WTC11 (cell line): ENCODE measurements at regions not wholly inside any gene's neighbourhood (a gene's known extent, or its start where the extent isn't known, plus 50 kb on each side); places are given as distances from the start of the nearest gene placed in this dataset.

ENCODE experiments used
- ATAC-seq: fragments of 200-7000 bp; cut with Tn5 transposase; 2 replicates; pipeline ENCODE4 v1.10.0; 2021; ENCODE audit warnings: mild to moderate bottlenecking, moderate library complexity
- CTCF ChIA-PET: fragments of 300-600 bp; sonication (Branson Sonifier 250); formaldehyde crosslinking; loops from one replicate; lab custom pipeline; 2021; ENCODE audit warnings: antibody characterized with exemption; lab: Charles Lee
- POLR2A ChIA-PET: fragments of 350-600 bp; sonication (Branson Sonifier 250); formaldehyde crosslinking; loops from one replicate; lab custom pipeline; 2021; ENCODE audit warnings: antibody characterized with exemption; lab: Charles Lee
- DNase-seq: peaks from one replicate; pipeline ENCODE4 v3.0.0; 2021; ENCODE audit warnings: low spot score
- H3K27ac Mint-ChIP-seq: 2 replicates; pipeline ENCODE4 v1.8.0; 2021; ENCODE audit warnings: mixed read lengths
- H3K27me3 Mint-ChIP-seq: 2 replicates; pipeline ENCODE4 v1.8.0; 2021; ENCODE audit warnings: low read depth, mild to moderate bottlenecking, moderate library complexity, mixed read lengths
- H3K36me3 Mint-ChIP-seq: 2 replicates; pipeline ENCODE4 v1.8.0; 2021; ENCODE audit warnings: mixed read lengths
- H3K4me1 Mint-ChIP-seq: 2 replicates; pipeline ENCODE4 v1.8.0; 2022; ENCODE audit warnings: mixed read lengths
- H3K4me3 Mint-ChIP-seq: 2 replicates; pipeline ENCODE4 v1.8.0; 2021; ENCODE audit warnings: mild to moderate bottlenecking, moderate library complexity, mixed read lengths
- H3K9me3 Mint-ChIP-seq: 2 replicates; pipeline ENCODE4 v1.8.0; 2021; ENCODE audit warnings: mixed read lengths
- AFF4 ChIP-seq: sonication (generic); formaldehyde crosslinking; IDR thresholded peaks from 2 replicates; pipeline ENCODE4 v1.8.1; 2023; ENCODE audit warnings: mild to moderate bottlenecking, missing genetic modification reagents, borderline replicate concordance
- E2F5 ChIP-seq: sonication (generic); formaldehyde crosslinking; IDR thresholded peaks from 2 replicates; pipeline ENCODE4 v1.8.1; 2022; ENCODE audit warnings: mild to moderate bottlenecking, moderate library complexity, missing genetic modification reagents
- GTF2I ChIP-seq: fragments of 250-450 bp; sonication (Bioruptor Pico); conservative IDR thresholded peaks from 2 replicates; pipeline ENCODE4 v1.4.0; 2021; ENCODE audit warnings: mild to moderate bottlenecking
- KAT7 ChIP-seq: sonication (generic); formaldehyde crosslinking; IDR thresholded peaks from 2 replicates; pipeline ENCODE4 v1.8.1; 2023; ENCODE audit warnings: missing genetic modification reagents, mild to moderate bottlenecking, borderline replicate concordance
- MLX ChIP-seq: sonication (generic); formaldehyde crosslinking; IDR thresholded peaks from 2 replicates; pipeline ENCODE4 v1.8.1; 2023; ENCODE audit warnings: mild to moderate bottlenecking, missing genetic modification reagents, moderate library complexity
- SMAD4 ChIP-seq: sonication (generic); formaldehyde crosslinking; IDR thresholded peaks from 2 replicates; pipeline ENCODE4 v1.8.0; 2022; ENCODE audit warnings: mild to moderate bottlenecking, missing genetic modification reagents
- STAT6 ChIP-seq: sonication (generic); formaldehyde crosslinking; conservative IDR thresholded peaks from 2 replicates; pipeline ENCODE4 v1.8.1; 2023; ENCODE audit warnings: mild to moderate bottlenecking, low read depth, missing genetic modification reagents, moderate library complexity
- ZBTB43 ChIP-seq: sonication (generic); formaldehyde crosslinking; IDR thresholded peaks from 2 replicates; pipeline ENCODE4 v1.8.1; 2023; ENCODE audit warnings: mild to moderate bottlenecking, missing genetic modification reagents
- ZNF232 ChIP-seq: sonication (generic); formaldehyde crosslinking; IDR thresholded peaks from 2 replicates; pipeline ENCODE4 v1.8.0; 2022; ENCODE audit warnings: mild to moderate bottlenecking, missing genetic modification reagents
- ZNF532 ChIP-seq: fragments of 250-450 bp; sonication (Bioruptor Pico); IDR thresholded peaks from 2 replicates; pipeline ENCODE4 v1.9.0; 2021; ENCODE audit warnings: mild to moderate bottlenecking, borderline replicate concordance

GRCh38 chr1:170274131-170274501, 128.4 kb downstream of the NTMT2 start (continued):
- no peak for TF ChIP-seq AFF4
- TF ChIP-seq SMAD4 = no peak

GRCh38 chr1:170277985-170278384, 132.2 kb downstream of the NTMT2 start:
- Mint-ChIP-seq H3K36me3 (no peaks in the 10 kb centered on the region), H3K4me1 (peaks cover 9% of the 10 kb centered on the region), H3K27ac (no peak overlapping the region), H3K27me3 (no peaks in the 10 kb centered on the region; the same call in 1 of the 2 replicates), H3K4me3 (no peak overlapping the region), H3K9me3 (no peaks in the 10 kb centered on the region)
- ATAC-seq (no peak), DNase-seq (no peak)
- ChIA-PET POLR2A (no interaction called here), CTCF (no interaction called here)
- TF ChIP-seq ZBTB43 (CRISPR knock-in tag) = no peak

GRCh38 chr1:170284016-170284415, 138.3 kb downstream of the NTMT2 start:
- Mint-ChIP-seq H3K27me3 (no peaks in the 10 kb centered on the region), H3K4me3 (no peak overlapping the region), H3K9me3 (no peaks in the 10 kb centered on the region), H3K36me3 (no peaks in the 10 kb centered on the region), H3K27ac (no peak overlapping the region), H3K4me1 (peaks cover 3% of the 10 kb centered on the region; the same call in 1 of the 2 replicates)
- ChIA-PET POLR2A (no interaction called here), CTCF (no interaction called here)
- DNase-seq = no peak
- ATAC-seq = no peak
- TF ChIP-seq STAT6 (no peak), KAT7 (CRISPR knock-in tag) (no peak), ZNF232 (CRISPR knock-in tag) (no peak), ZNF532 (no peak), AFF4 (no peak), GTF2I (CRISPR knock-in tag) (no peak), MLX (CRISPR knock-in tag) (no peak), E2F5 (CRISPR knock-in tag) (no peak)
